HEK293 (cell line): ENCODE measurements at regions not wholly inside any gene's neighbourhood (a gene's known extent, or its start where the extent isn't known, plus 50 kb on each side); places are given as distances from the start of the nearest gene placed in this dataset.

Experiments used
- CTCF ChIA-PET: fragments of 350-600 bp; formaldehyde crosslinking; extraction: SDS; loops from one replicate; lab custom pipeline; 2021; ENCODE audit warnings: antibody characterized with exemption; lab: Yijun Ruan, JAX
- POLR2A ChIA-PET: fragments of 300-600 bp; formaldehyde crosslinking; extraction: SDS; loops from one replicate; lab custom pipeline; 2020; ENCODE audit warnings: antibody characterized with exemption, inconsistent platforms; lab: Yijun Ruan, JAX
- H3K27ac ChIP-seq: fragments of 200-500 bp; sonication (Bioruptor generic); 2 replicates; pipeline ENCODE4 v1.5.1; 2014; ENCODE audit warnings: low read depth, low read length, control low read depth, inconsistent platforms; ENCODE audit errors: extremely low read depth
- H3K36me3 ChIP-seq, 2 experiments: fragments of 200-500 bp in 1 of 2; sonication (Bioruptor generic) in 1 of 2; 1 replicate in 1 of 2; 2 replicates in 1 of 2; pipeline ENCODE4 v1.5.1; 2014 to 2017; ENCODE audit warnings: inconsistent platforms in 2 of 2, low read length in 2 of 2; ENCODE audit not compliant: control insufficient read depth in 2 of 2, insufficient read depth in 1 of 2
- H3K4me1 ChIP-seq: fragments of 200-500 bp; sonication (Bioruptor generic); 2 replicates; pipeline ENCODE4 v1.5.1; 2014; ENCODE audit warnings: mild to moderate bottlenecking, low read length, inconsistent platforms; ENCODE audit not compliant: control insufficient read depth, insufficient read depth
- H3K4me3 ChIP-seq: 2 replicates; pipeline ENCODE4 v1.5.1; 2011; ENCODE audit warnings: low read depth, mild to moderate bottlenecking, control low read depth, low read length, moderate library complexity
- H3K9me3 ChIP-seq: fragments of 200-500 bp; sonication (Bioruptor generic); 2 replicates; pipeline ENCODE4 v1.5.1; 2014; ENCODE audit warnings: low read depth, low read length, inconsistent platforms; ENCODE audit not compliant: control insufficient read depth, insufficient read depth
- ATF2 ChIP-seq: fragments of 450-650 bp; formaldehyde crosslinking; IDR thresholded peaks from 2 replicates; pipeline ENCODE4 v1.5.1; 2016; ENCODE audit warnings: missing biosample characterization, missing genetic modification characterization, low read depth
- FEZF1 ChIP-seq: fragments of 450-650 bp; formaldehyde crosslinking; IDR thresholded peaks from 2 replicates; pipeline ENCODE4 v1.5.1; 2016; ENCODE audit warnings: missing biosample characterization, missing genetic modification characterization
- GLI4 ChIP-seq: fragments of 450-650 bp; formaldehyde crosslinking; IDR thresholded peaks from 2 replicates; pipeline ENCODE4 v1.5.1; 2016; ENCODE audit warnings: missing biosample characterization, missing genetic modification characterization
- HIC1 ChIP-seq: fragments of 450-650 bp; formaldehyde crosslinking; IDR thresholded peaks from 2 replicates; pipeline ENCODE4 v1.5.1; 2016; ENCODE audit warnings: missing biosample characterization, missing genetic modification characterization
- PRDM2 ChIP-seq: fragments of 450-650 bp; formaldehyde crosslinking; IDR thresholded peaks from 2 replicates; pipeline ENCODE4 v1.5.1; 2016; ENCODE audit warnings: missing biosample characterization, missing genetic modification characterization, borderline replicate concordance
- ZBTB48 ChIP-seq: fragments of 450-650 bp; formaldehyde crosslinking; IDR thresholded peaks from 2 replicates; pipeline ENCODE4 v1.5.1; 2016; ENCODE audit warnings: missing biosample characterization, missing genetic modification characterization
- ZBTB49 ChIP-seq: fragments of 450-650 bp; formaldehyde crosslinking; IDR thresholded peaks from 2 replicates; pipeline ENCODE4 v1.5.1; 2016; ENCODE audit warnings: missing biosample characterization, missing genetic modification characterization, low read depth
- ZFP3 ChIP-seq: fragments of 450-650 bp; formaldehyde crosslinking; IDR thresholded peaks from 2 replicates; pipeline ENCODE4 v1.5.1; 2016; ENCODE audit warnings: low read depth, missing biosample characterization, missing genetic modification characterization
- ZFP37 ChIP-seq: fragments of 450-650 bp; formaldehyde crosslinking; IDR thresholded peaks from 2 replicates; pipeline ENCODE4 v1.5.1; 2016; ENCODE audit warnings: missing biosample characterization, missing genetic modification characterization
- ZNF112 ChIP-seq: fragments of 450-650 bp; formaldehyde crosslinking; IDR thresholded peaks from 2 replicates; pipeline ENCODE4 v1.5.0; 2017; ENCODE audit warnings: missing biosample characterization, missing genetic modification characterization
- ZNF138 ChIP-seq: fragments of 450-650 bp; formaldehyde crosslinking; IDR thresholded peaks from 2 replicates; pipeline ENCODE4 v1.5.1; 2016; ENCODE audit warnings: missing biosample characterization, missing genetic modification characterization, borderline replicate concordance
- ZNF221 ChIP-seq: fragments of 450-650 bp; formaldehyde crosslinking; IDR thresholded peaks from 2 replicates; pipeline ENCODE4 v1.5.1; 2017; ENCODE audit warnings: missing biosample characterization, missing genetic modification characterization, borderline replicate concordance
- ZNF324 ChIP-seq: fragments of 450-650 bp; formaldehyde crosslinking; IDR thresholded peaks from 2 replicates; pipeline ENCODE4 v1.5.1; 2016; ENCODE audit warnings: missing biosample characterization, missing genetic modification characterization
- ZNF350 ChIP-seq: fragments of 450-650 bp; formaldehyde crosslinking; IDR thresholded peaks from 2 replicates; pipeline ENCODE4 v1.5.0; 2017; ENCODE audit warnings: missing biosample characterization, mild to moderate bottlenecking, missing genetic modification characterization
- ZNF544 ChIP-seq: fragments of 450-650 bp; formaldehyde crosslinking; IDR thresholded peaks from 2 replicates; pipeline ENCODE4 v1.5.0; 2017; ENCODE audit warnings: missing biosample characterization, missing genetic modification characterization
- ZNF558 ChIP-seq: fragments of 450-650 bp; formaldehyde crosslinking; IDR thresholded peaks from 2 replicates; pipeline ENCODE4 v1.5.1; 2016; ENCODE audit warnings: missing biosample characterization, missing genetic modification characterization
- ZNF610 ChIP-seq: fragments of 450-650 bp; formaldehyde crosslinking; IDR thresholded peaks from 2 replicates; pipeline ENCODE4 v1.5.1; 2016; ENCODE audit warnings: missing biosample characterization, missing genetic modification characterization, borderline replicate concordance
- ZNF707 ChIP-seq: fragments of 450-650 bp; formaldehyde crosslinking; IDR thresholded peaks from 2 replicates; pipeline ENCODE4 v1.5.1; 2016; ENCODE audit warnings: missing biosample characterization, missing genetic modification characterization
- ZSCAN16 ChIP-seq: fragments of 450-650 bp; formaldehyde crosslinking; IDR thresholded peaks from 2 replicates; pipeline ENCODE4 v1.5.1; 2016; ENCODE audit warnings: missing biosample characterization, missing genetic modification characterization
- ZSCAN4 ChIP-seq: fragments of 450-650 bp; formaldehyde crosslinking; IDR thresholded peaks from 2 replicates; pipeline ENCODE4 v1.5.1; 2017; ENCODE audit warnings: missing biosample characterization, missing genetic modification characterization

- TF ChIP-seq ZSCAN4 (tag by site-specific recombination) (no peak), FEZF1 (tag by site-specific recombination) (no peak), ZNF350 (tag by site-specific recombination) (no peak), PRDM2 (no peak), ZNF221 (tag by site-specific recombination) (no peak), ZSCAN16 (tag by site-specific recombination) (no peak), GLI4 (tag by site-specific recombination) (no peak), ZBTB49 (no peak), ZNF707 (tag by site-specific recombination) (no peak), ZFP37 (tag by site-specific recombination) (no peak), ZNF544 (tag by site-specific recombination) (no peak), ZNF610 (tag by site-specific recombination) (no peak), ZFP3 (tag by site-specific recombination) (no peak), ZNF324 (no peak), ZBTB48 (tag by site-specific recombination) (no peak), ATF2 (tag by site-specific recombination) (no peak), ZNF138 (tag by site-specific recombination) (no peak), ZNF558 (tag by site-specific recombination) (no peak), HIC1 (tag by site-specific recombination) (no peak), ZNF112 (tag by site-specific recombination) (no peak)
- H3K4me3 ChIP-seq = no peak overlapping the region
- ChIA-PET CTCF (no interaction called here), POLR2A (no interaction called here)
- no peaks in the 10 kb centered on the region for H3K9me3 ChIP-seq
- H3K4me1 ChIP-seq = no peaks in the 10 kb centered on the region
- no peak overlapping the region for H3K27ac ChIP-seq
- H3K36me3 ChIP-seq = no peaks in the 10 kb centered on the region
Observed at GRCh38 chr6:88295663-88296062, 129.5 kb upstream of the CNR1 start.
